Stimulated activated CD4-positive, alpha-beta T cell treated with anti-CD3 and anti-CD28 coated beads, Interleukin-2, amount 100 ng/mL, for 48 hours (primary cell): ENCODE measurements at regions not wholly inside any gene's neighbourhood (a gene's known extent, or its start where the extent isn't known, plus 50 kb on each side); places are given as distances from the start of the nearest gene placed in this dataset.

Experiments used
- DNase-seq, 2 donors: peaks; one replicate each; pipeline ENCODE4 v3.0.0-alpha.2; 2020

- DNase-seq = no peak
Observed at GRCh38 chr4:57658188-57658587, 548.0 kb upstream of the IGFBP7 start.

GRCh38 chr4:57655342-57655741 lies 545.2 kb upstream of the IGFBP7 start:
- no peak for DNase-seq

GRCh38 chr4:57652779-57653178 lies 542.6 kb upstream of the IGFBP7 start:
- DNase-seq = no peak

- DNase-seq = no peak
Observed at GRCh38 chr4:57640391-57641100, 530.4 kb upstream of the IGFBP7 start.

GRCh38 chr4:57639561-57640382 lies 529.6 kb upstream of the IGFBP7 start:
- no peak for DNase-seq

GRCh38 chr4:57635910-57636309 lies 525.7 kb upstream of the IGFBP7 start:
- no peak for DNase-seq

GRCh38 chr4:57633212-57633859 lies 523.2 kb upstream of the IGFBP7 start:
- DNase-seq = no peak

GRCh38 chr4:57632564-57632963 lies 522.4 kb upstream of the IGFBP7 start:
- no peak for DNase-seq

GRCh38 chr4:57631147-57631546 lies 521.0 kb upstream of the IGFBP7 start:
- DNase-seq = no peak

GRCh38 chr4:57628004-57628403 lies 517.8 kb upstream of the IGFBP7 start:
- no peak for DNase-seq

- no peak for DNase-seq
Observed at GRCh38 chr4:57614257-57614932, 504.2 kb upstream of the IGFBP7 start.

- DNase-seq = no peak
Observed at GRCh38 chr4:57612279-57612678, 502.1 kb upstream of the IGFBP7 start.

- DNase-seq = no peak
Observed at GRCh38 chr4:57607566-57608180, 497.5 kb upstream of the IGFBP7 start.

- no peak for DNase-seq
Observed at GRCh38 chr4:57605376-57605775, 495.2 kb upstream of the IGFBP7 start.

- DNase-seq = no peak
Observed at GRCh38 chr4:57602141-57602540, 492.0 kb upstream of the IGFBP7 start.

GRCh38 chr4:57591073-57591472 lies 480.9 kb upstream of the IGFBP7 start:
- DNase-seq = no peak

GRCh38 chr4:57588557-57588956 lies 478.4 kb upstream of the IGFBP7 start:
- no peak for DNase-seq

- DNase-seq = no peak
Observed at GRCh38 chr4:57580710-57581599, 470.8 kb upstream of the IGFBP7 start.

- DNase-seq = no peak
Observed at GRCh38 chr4:57575426-57575825, 465.2 kb upstream of the IGFBP7 start.

- no peak for DNase-seq
Observed at GRCh38 chr4:57554556-57555092, 444.4 kb upstream of the IGFBP7 start.

- DNase-seq = no peak
Observed at GRCh38 chr4:57553728-57554127, 443.5 kb upstream of the IGFBP7 start.
